K562 (cell line): ENCODE measurements at regions not wholly inside any gene's neighbourhood (a gene's known extent, or its start where the extent isn't known, plus 50 kb on each side); places are given as distances from the start of the nearest gene placed in this dataset.

Experiments
- ATAC-seq: fragments of 200-7000 bp; cut with Tn5 transposase; 3 replicates; pipeline ENCODE4 v1.9.1; 2020; ENCODE audit warnings: moderate library complexity
- BruUV-seq: library from RNA; stranded (reverse); fragments of 400-500 nt; replicated peaks from 2 replicates; lab custom pipeline; 2021; lab: Mats Ljungman, UMichigan
- CTCF ChIA-PET: fragments of 300-600 bp; formaldehyde crosslinking; extraction: SDS; loops from one replicate; lab custom pipeline; 2021; ENCODE audit warnings: low intra/inter-chr PET ratio; lab: Yijun Ruan, JAX
- POLR2A ChIA-PET: fragments of 300-600, 350-650 bp; sonication (Branson Sonifier 250); formaldehyde crosslinking; extraction: SDS; loops from one replicate; lab custom pipeline; 2021; ENCODE audit warnings: antibody characterized with exemption, inconsistent platforms; lab: Yijun Ruan, JAX
- DNase-seq, 4 experiments: peaks; one replicate each; pipeline versions ENCODE4 v3.0.0 to v3.0.0-alpha.2; 2011 to 2018; ENCODE audit warnings: low spot score in 3 of 4, mixed read lengths in 3 of 4; ENCODE audit errors: extremely low read depth in 1 of 4
- FAIRE-seq: peaks from 2 replicates; lab custom pipeline; 2011; peaks lifted over from hg19 to GRCh38; lab: Jason Lieb, UNC
- H2AFZ ChIP-seq: 2 replicates; pipeline ENCODE4 v1.6.0; 2011; ENCODE audit warnings: low read depth, low read length, control low read depth, inconsistent platforms
- H3K27ac ChIP-seq: fragments of 200-600 bp; 3 replicates; pipeline ENCODE4 v1.8.0; 2011; ENCODE audit warnings: low read depth, mild to moderate bottlenecking, control low read depth, inconsistent platforms, low read length, moderate library complexity, mixed read lengths; ENCODE audit errors: extremely low read depth
- H3K27me3 ChIP-seq, 2 experiments: fragments of 300-600 bp in 1 of 2; 2 replicates in 1 of 2; 3 replicates in 1 of 2; pipeline versions ENCODE4 v1.6.0 to v1.8.0; 2011; ENCODE audit warnings: inconsistent platforms in 2 of 2, low read length in 2 of 2, mild to moderate bottlenecking in 1 of 2, mixed read lengths in 1 of 2, moderate library complexity in 1 of 2; ENCODE audit not compliant: control insufficient read depth in 2 of 2, insufficient read depth in 2 of 2
- H3K36me3 ChIP-seq: fragments of 300-600 bp; 3 replicates; pipeline ENCODE4 v1.8.0; 2011; ENCODE audit warnings: mild to moderate bottlenecking, low read length, inconsistent platforms; ENCODE audit not compliant: control insufficient read depth, insufficient read depth
- H3K4me1 ChIP-seq, 2 experiments: fragments of 200-600 bp in 1 of 2; replicated peaks in 1 of 2; 2 replicates in 1 of 2; 3 replicates in 1 of 2; pipeline versions ENCODE4 v1.5.1 to v1.8.0; 2011; ENCODE audit warnings: inconsistent platforms in 2 of 2, low read length in 2 of 2, mild to moderate bottlenecking in 1 of 2, mixed read lengths in 1 of 2, moderate library complexity in 1 of 2; ENCODE audit not compliant: control insufficient read depth in 2 of 2, insufficient read depth in 2 of 2
- H3K4me2 ChIP-seq: 2 replicates; pipeline ENCODE4 v1.6.1; 2011; ENCODE audit warnings: low read length, control low read depth, inconsistent platforms, mixed read lengths; ENCODE audit not compliant: insufficient read depth
- H3K4me3 ChIP-seq: fragments of 200-600 bp; sonication (generic), shearing (Covaris generic); 2 replicates; pipeline ENCODE4 v1.5.1; 2016; ENCODE audit warnings: control low read depth, inconsistent platforms
- H3K79me2 ChIP-seq: fragments of 200-600 bp; 3 replicates; pipeline ENCODE4 v1.8.0; 2011; ENCODE audit warnings: low read length, inconsistent platforms; ENCODE audit not compliant: control insufficient read depth, insufficient read depth
- H3K9ac ChIP-seq, 2 experiments: 2 replicates each; pipeline versions ENCODE4 v1.6.0 to v1.6.1; 2011; ENCODE audit warnings: low read depth in 2 of 2, low read length in 2 of 2, control low read depth in 1 of 2, inconsistent platforms in 1 of 2, mild to moderate bottlenecking in 1 of 2, mixed read lengths in 1 of 2; ENCODE audit not compliant: insufficient read depth in 1 of 2
- H3K9me1 ChIP-seq: one replicate; pipeline ENCODE4 v1.6.0; 2011; ENCODE audit warnings: inconsistent platforms, mild to moderate bottlenecking, low read length, moderate library complexity; ENCODE audit not compliant: control insufficient read depth, insufficient read depth
- H3K9me3 ChIP-seq: replicated peaks from 2 replicates; pipeline ENCODE4 v1.5.1; 2011; ENCODE audit warnings: low read depth, low read length, inconsistent platforms; ENCODE audit not compliant: control insufficient read depth, insufficient read depth
- H4K20me1 ChIP-seq: replicated peaks from 2 replicates; pipeline ENCODE4 v1.6.1; 2011; ENCODE audit warnings: low read length, inconsistent platforms, mixed read lengths; ENCODE audit not compliant: control insufficient read depth, insufficient read depth
- IRF9 ChIP-seq: fragments of 450-650 bp; IDR thresholded peaks from 2 replicates; pipeline ENCODE4 v1.6.1; 2016; ENCODE audit warnings: missing biosample characterization, missing genetic modification characterization
- ZHX1 ChIP-seq: fragments of 150-350 bp; conservative IDR thresholded peaks from 2 replicates; pipeline ENCODE4 v1.6.1; 2014; ENCODE audit warnings: low read length
- ZNF133 ChIP-seq: fragments of 250-450 bp; sonication (Bioruptor Pico); IDR thresholded peaks from 2 replicates; pipeline ENCODE4 v1.4.0; 2020; ENCODE audit warnings: mild to moderate bottlenecking
- WGBS: fragments of 100-300 bp; shearing (Covaris generic); methylation state at CpG from one replicate; pipeline ENCODE4 v1.1.6; 2016; ENCODE audit warnings: low coverage, mixed read lengths; ENCODE audit not compliant: insufficient coverage; ENCODE audit errors: missing lambda C conversion rate; 5-methylcytosine and 5-hydroxymethylcytosine counted together
- in situ Hi-C: fragments of 300-500 bp; cut with MboI; formaldehyde crosslinking; loops from 4 replicates; pipeline ENCODE4 v1.15.0; 2018; ENCODE audit warnings: inconsistent platforms, mixed read lengths
- intact Hi-C: fragments of 100-400 bp; cut with micrococcal nuclease; formaldehyde crosslinking; loops from 2 replicates; pipeline ENCODE4 v1.14.2; 2022
- TF ChIP-seq, protein P1 (sequence below): fragments of 250-450 bp; sonication (Bioruptor Pico); IDR thresholded peaks from 2 replicates; pipeline ENCODE4 v1.4.0; 2020

DNA sequence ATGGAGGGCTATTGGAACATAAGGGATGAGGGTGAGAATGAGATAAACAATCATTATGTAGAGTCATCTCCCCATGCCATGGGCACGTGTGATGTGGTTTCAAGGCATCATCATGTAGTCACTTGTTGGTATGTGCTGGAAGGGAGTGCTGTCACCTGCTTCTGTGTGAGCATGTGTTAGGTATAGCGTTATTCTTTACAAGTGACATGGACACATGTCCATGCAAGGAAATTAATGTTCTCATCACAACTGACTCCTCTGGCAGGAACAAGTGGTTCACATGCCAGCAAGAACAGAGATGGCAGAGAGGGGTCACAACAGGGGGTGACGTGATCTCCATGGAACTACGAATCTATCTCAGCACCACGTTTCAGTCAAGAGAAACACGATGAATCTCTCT, 815.8 kb downstream of the BCL11B start:
- no peaks in the 10 kb centered on the region for H3K36me3 ChIP-seq
- H3K27ac ChIP-seq, result no peak overlapping the region
- H2AFZ ChIP-seq, result no peak overlapping the region
- H3K4me2 ChIP-seq, result no peak overlapping the region
- ChIA-PET POLR2A (no interaction called here), CTCF (no interaction called here)
- intact Hi-C loops, result no loop called here
- H3K9ac ChIP-seq, result no peak overlapping the region
- TF ChIP-seq, protein P1, sequence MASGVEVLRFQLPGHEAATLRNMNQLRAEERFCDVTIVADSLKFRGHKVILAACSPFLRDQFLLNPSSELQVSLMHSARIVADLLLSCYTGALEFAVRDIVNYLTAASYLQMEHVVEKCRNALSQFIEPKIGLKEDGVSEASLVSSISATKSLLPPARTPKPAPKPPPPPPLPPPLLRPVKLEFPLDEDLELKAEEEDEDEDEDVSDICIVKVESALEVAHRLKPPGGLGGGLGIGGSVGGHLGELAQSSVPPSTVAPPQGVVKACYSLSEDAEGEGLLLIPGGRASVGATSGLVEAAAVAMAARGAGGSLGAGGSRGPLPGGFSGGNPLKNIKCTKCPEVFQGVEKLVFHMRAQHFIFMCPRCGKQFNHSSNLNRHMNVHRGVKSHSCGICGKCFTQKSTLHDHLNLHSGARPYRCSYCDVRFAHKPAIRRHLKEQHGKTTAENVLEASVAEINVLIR, result no peak
- no peak for TF ChIP-seq ZHX1
- no peak for TF ChIP-seq IRF9 (tag)
- TF ChIP-seq ZNF133 (CRISPR knock-in tag), result no peak
- H3K4me1 ChIP-seq, result no peaks in the 10 kb centered on the region
- DNase-seq (no peak), FAIRE-seq (no peak), ATAC-seq (no peak)
- H3K27me3 ChIP-seq, result no peaks in the 10 kb centered on the region
- no peaks in the 10 kb centered on the region for H3K79me2 ChIP-seq
- H3K9me3 ChIP-seq, result no peaks in the 10 kb centered on the region
- 0% methylated on average over 3 of the region's 6 CpGs for WGBS
- BruUV-seq, result no TSS peak
- no peaks in the 10 kb centered on the region for H3K9me1 ChIP-seq
- no peaks in the 10 kb centered on the region for H4K20me1 ChIP-seq
- in situ Hi-C loops, result no loop called here
- no peak overlapping the region for H3K4me3 ChIP-seq
